ENCODE measurements at regions not wholly inside any gene's neighbourhood (a gene's known extent, or its start where the extent isn't known, plus 50 kb on each side); places are given as distances from the start of the nearest gene placed in this dataset.

GRCh38 chrX:43003204-43003565 is 225.2 kb upstream of the PPP1R2C start:
- Histone ChIP-seq H3K36me3 (ENCODE audit: control insufficient read depth, insufficient read depth, low read length) (no peaks in the 10 kb centered on the region), H3K27me3 (replicated peaks; ENCODE audit: control insufficient read depth, insufficient read depth, low read length) (no peaks in the 10 kb centered on the region), H3K4me3 (replicated peaks; ENCODE audit: low read depth, low read length) (no peak overlapping the region)
- DNase-seq (ENCODE audit: extremely low read depth, insufficient read length): no peak
- no peak for TF ChIP-seq CTCF (IDR thresholded peaks at IDR 0.05; ENCODE audit: insufficient read depth, low read length, poor library complexity, severe bottlenecking)

GRCh38 chrX:43003939-43004338 is 226.0 kb upstream of the PPP1R2C start:
- no peak for DNase-seq (ENCODE audit: extremely low read depth, insufficient read length)

GRCh38 chrX:43005561-43005960 is 227.6 kb upstream of the PPP1R2C start:
- no peaks in the 10 kb centered on the region for H3K27me3 ChIP-seq (replicated peaks; ENCODE audit: control insufficient read depth, insufficient read depth, low read length)
- no peaks in the 10 kb centered on the region for H3K36me3 ChIP-seq (ENCODE audit: control insufficient read depth, insufficient read depth, low read length)
- no peak for TF ChIP-seq CTCF (IDR thresholded peaks at IDR 0.05; ENCODE audit: insufficient read depth, low read length, poor library complexity, severe bottlenecking)
- H3K4me3 ChIP-seq (replicated peaks; ENCODE audit: low read depth, low read length): no peak overlapping the region
- DNase-seq (ENCODE audit: extremely low read depth, insufficient read length): no peak

More at GRCh38 chrX:43003939-43004338, 226.0 kb upstream of the PPP1R2C start:
- Histone ChIP-seq H3K4me3 (replicated peaks; ENCODE audit: low read depth, low read length) (no peak overlapping the region), H3K36me3 (ENCODE audit: control insufficient read depth, insufficient read depth, low read length) (no peaks in the 10 kb centered on the region), H3K27me3 (replicated peaks; ENCODE audit: control insufficient read depth, insufficient read depth, low read length) (no peaks in the 10 kb centered on the region)
- TF ChIP-seq CTCF (IDR thresholded peaks at IDR 0.05; ENCODE audit: insufficient read depth, low read length, poor library complexity, severe bottlenecking): no peak

GRCh38 chrX:43008356-43008755 is 230.4 kb upstream of the PPP1R2C start:
- Histone ChIP-seq H3K27me3 (replicated peaks; ENCODE audit: control insufficient read depth, insufficient read depth, low read length) (no peaks in the 10 kb centered on the region), H3K4me3 (replicated peaks; ENCODE audit: low read depth, low read length) (no peak overlapping the region), H3K36me3 (ENCODE audit: control insufficient read depth, insufficient read depth, low read length) (no peaks in the 10 kb centered on the region)
- no peak for TF ChIP-seq CTCF (IDR thresholded peaks at IDR 0.05; ENCODE audit: insufficient read depth, low read length, poor library complexity, severe bottlenecking)
- no peak for DNase-seq (ENCODE audit: extremely low read depth, insufficient read length)

- TF ChIP-seq CTCF (IDR thresholded peaks at IDR 0.05; ENCODE audit: insufficient read depth, low read length, poor library complexity, severe bottlenecking): no peak
- no peaks in the 10 kb centered on the region for H3K27me3 ChIP-seq (replicated peaks; ENCODE audit: control insufficient read depth, insufficient read depth, low read length)
- DNase-seq (ENCODE audit: extremely low read depth, insufficient read length): no peak
- no peaks in the 10 kb centered on the region for H3K36me3 ChIP-seq (ENCODE audit: control insufficient read depth, insufficient read depth, low read length)
- no peak overlapping the region for H3K4me3 ChIP-seq (replicated peaks; ENCODE audit: low read depth, low read length)
These were observed 238.1 kb upstream of the PPP1R2C start for GRCh38 chrX:43016021-43016420.

- no peak for TF ChIP-seq CTCF (IDR thresholded peaks at IDR 0.05; ENCODE audit: insufficient read depth, low read length, poor library complexity, severe bottlenecking)
- Histone ChIP-seq H3K27me3 (replicated peaks; ENCODE audit: control insufficient read depth, insufficient read depth, low read length) (no peaks in the 10 kb centered on the region), H3K36me3 (ENCODE audit: control insufficient read depth, insufficient read depth, low read length) (no peaks in the 10 kb centered on the region), H3K4me3 (replicated peaks; ENCODE audit: low read depth, low read length) (no peak overlapping the region)
- no peak for DNase-seq (ENCODE audit: extremely low read depth, insufficient read length)
These were observed 240.1 kb upstream of the PPP1R2C start for GRCh38 chrX:43018031-43018430.
